HEK293 (cell line): ENCODE measurements at regions not wholly inside any gene's neighbourhood (a gene's known extent, or its start where the extent isn't known, plus 50 kb on each side); places are given as distances from the start of the nearest gene placed in this dataset.

Experiments
- CTCF ChIA-PET: fragments of 350-600 bp; formaldehyde crosslinking; extraction: SDS; loops from one replicate; lab custom pipeline; 2021; ENCODE audit warnings: antibody characterized with exemption; lab: Yijun Ruan, JAX
- POLR2A ChIA-PET: fragments of 300-600 bp; formaldehyde crosslinking; extraction: SDS; loops from one replicate; lab custom pipeline; 2020; ENCODE audit warnings: antibody characterized with exemption, inconsistent platforms; lab: Yijun Ruan, JAX
- H3K27ac ChIP-seq: fragments of 200-500 bp; sonication (Bioruptor generic); 2 replicates; pipeline ENCODE4 v1.5.1; 2014; ENCODE audit warnings: low read depth, low read length, control low read depth, inconsistent platforms; ENCODE audit errors: extremely low read depth
- H3K36me3 ChIP-seq, 2 experiments: fragments of 200-500 bp in 1 of 2; sonication (Bioruptor generic) in 1 of 2; 1 replicate in 1 of 2; 2 replicates in 1 of 2; pipeline ENCODE4 v1.5.1; 2014 to 2017; ENCODE audit warnings: inconsistent platforms in 2 of 2, low read length in 2 of 2; ENCODE audit not compliant: control insufficient read depth in 2 of 2, insufficient read depth in 1 of 2
- H3K4me1 ChIP-seq: fragments of 200-500 bp; sonication (Bioruptor generic); 2 replicates; pipeline ENCODE4 v1.5.1; 2014; ENCODE audit warnings: mild to moderate bottlenecking, low read length, inconsistent platforms; ENCODE audit not compliant: control insufficient read depth, insufficient read depth
- H3K4me3 ChIP-seq: 2 replicates; pipeline ENCODE4 v1.5.1; 2011; ENCODE audit warnings: low read depth, mild to moderate bottlenecking, control low read depth, low read length, moderate library complexity
- H3K9me3 ChIP-seq: fragments of 200-500 bp; sonication (Bioruptor generic); 2 replicates; pipeline ENCODE4 v1.5.1; 2014; ENCODE audit warnings: low read depth, low read length, inconsistent platforms; ENCODE audit not compliant: control insufficient read depth, insufficient read depth
- AEBP2 ChIP-seq: fragments of 450-650 bp; formaldehyde crosslinking; IDR thresholded peaks from 2 replicates; pipeline ENCODE4 v1.5.1; 2016; ENCODE audit warnings: missing biosample characterization, missing genetic modification characterization, borderline replicate concordance
- CTCF ChIP-seq: fragments of 450-650 bp; formaldehyde crosslinking; IDR thresholded peaks from 2 replicates; pipeline ENCODE4 v1.5.1; 2016; ENCODE audit warnings: missing biosample characterization, missing genetic modification characterization
- HIC1 ChIP-seq: fragments of 450-650 bp; formaldehyde crosslinking; IDR thresholded peaks from 2 replicates; pipeline ENCODE4 v1.5.1; 2016; ENCODE audit warnings: missing biosample characterization, missing genetic modification characterization
- INSM2 ChIP-seq: fragments of 450-650 bp; formaldehyde crosslinking; IDR thresholded peaks from 2 replicates; pipeline ENCODE4 v1.5.1; 2016; ENCODE audit warnings: missing biosample characterization, missing genetic modification characterization
- KLF1 ChIP-seq: fragments of 450-650 bp; formaldehyde crosslinking; IDR thresholded peaks from 2 replicates; pipeline ENCODE4 v1.5.1; 2016; ENCODE audit warnings: missing biosample characterization, missing genetic modification characterization
- OSR2 ChIP-seq: fragments of 450-650 bp; formaldehyde crosslinking; IDR thresholded peaks from 2 replicates; pipeline ENCODE4 v1.5.1; 2016; ENCODE audit warnings: missing biosample characterization, missing genetic modification characterization
- REPIN1 ChIP-seq: fragments of 450-650 bp; formaldehyde crosslinking; IDR thresholded peaks from 2 replicates; pipeline ENCODE4 v1.5.1; 2017; ENCODE audit warnings: missing biosample characterization, missing genetic modification characterization, low read depth
- SP3 ChIP-seq: fragments of 450-650 bp; formaldehyde crosslinking; IDR thresholded peaks from 2 replicates; pipeline ENCODE4 v1.5.1; 2016; ENCODE audit warnings: missing biosample characterization, missing genetic modification characterization
- YY1 ChIP-seq: fragments of 450-650 bp; formaldehyde crosslinking; IDR thresholded peaks from 2 replicates; pipeline ENCODE4 v1.5.1; 2018; ENCODE audit warnings: missing biosample characterization, missing genetic modification characterization
- ZBTB44 ChIP-seq: fragments of 450-650 bp; IDR thresholded peaks from 2 replicates; pipeline ENCODE4 v1.5.1; 2018; ENCODE audit warnings: missing biosample characterization, mild to moderate bottlenecking, missing genetic modification characterization
- ZBTB7A ChIP-seq: fragments of 450-650 bp; formaldehyde crosslinking; IDR thresholded peaks from 2 replicates; pipeline ENCODE4 v1.5.1; 2016; ENCODE audit warnings: low read depth, missing biosample characterization, missing genetic modification characterization
- ZFHX2 ChIP-seq: fragments of 450-650 bp; formaldehyde crosslinking; conservative IDR thresholded peaks from 2 replicates; pipeline ENCODE4 v1.5.1; 2016; ENCODE audit warnings: missing biosample characterization, missing genetic modification characterization
- ZNF132 ChIP-seq: fragments of 450-650 bp; formaldehyde crosslinking; IDR thresholded peaks from 2 replicates; pipeline ENCODE4 v1.5.1; 2017; ENCODE audit warnings: missing biosample characterization, missing genetic modification characterization, borderline replicate concordance
- ZNF148 ChIP-seq: fragments of 450-650 bp; formaldehyde crosslinking; IDR thresholded peaks from 2 replicates; pipeline ENCODE4 v1.5.0; 2017; ENCODE audit warnings: missing biosample characterization, missing genetic modification characterization, borderline replicate concordance
- ZNF24 ChIP-seq: fragments of 450-650 bp; formaldehyde crosslinking; IDR thresholded peaks from 2 replicates; pipeline ENCODE4 v1.5.1; 2016; ENCODE audit warnings: missing biosample characterization, missing genetic modification characterization
- ZNF324 ChIP-seq: fragments of 450-650 bp; formaldehyde crosslinking; IDR thresholded peaks from 2 replicates; pipeline ENCODE4 v1.5.1; 2016; ENCODE audit warnings: missing biosample characterization, missing genetic modification characterization
- ZNF433 ChIP-seq: fragments of 450-650 bp; formaldehyde crosslinking; IDR thresholded peaks from 2 replicates; pipeline ENCODE4 v1.5.1; 2016; ENCODE audit warnings: missing biosample characterization, missing genetic modification characterization, low read depth
- ZNF514 ChIP-seq: fragments of 450-650 bp; formaldehyde crosslinking; IDR thresholded peaks from 2 replicates; pipeline ENCODE4 v1.5.1; 2016; ENCODE audit warnings: missing biosample characterization, missing genetic modification characterization
- ZNF585B ChIP-seq: fragments of 450-650 bp; formaldehyde crosslinking; IDR thresholded peaks from 2 replicates; pipeline ENCODE4 v1.5.1; 2016; ENCODE audit warnings: missing biosample characterization, missing genetic modification characterization
- ZSCAN23 ChIP-seq: fragments of 450-650 bp; formaldehyde crosslinking; IDR thresholded peaks from 2 replicates; pipeline ENCODE4 v1.5.1; 2016; ENCODE audit warnings: missing biosample characterization, missing genetic modification characterization
- ZSCAN4 ChIP-seq: fragments of 450-650 bp; formaldehyde crosslinking; IDR thresholded peaks from 2 replicates; pipeline ENCODE4 v1.5.1; 2017; ENCODE audit warnings: missing biosample characterization, missing genetic modification characterization

GRCh38 chr10:8504499-8504898 is 450.0 kb downstream of the GATA3 start (continued):
- TF ChIP-seq INSM2 (no peak), REPIN1 (no peak), SP3 (tag by site-specific recombination) (no peak)

- TF ChIP-seq KLF1 (tag by site-specific recombination): no peak
- no peak for TF ChIP-seq HIC1 (tag by site-specific recombination)
- no peak for TF ChIP-seq ZSCAN23
- TF ChIP-seq ZNF514 (tag by site-specific recombination): no peak
- TF ChIP-seq CTCF: no peak
- no peak for TF ChIP-seq ZSCAN4 (tag by site-specific recombination)
- no peak for TF ChIP-seq OSR2 (tag by site-specific recombination)
- TF ChIP-seq ZBTB7A: no peak
- TF ChIP-seq ZFHX2 (tag by site-specific recombination): no peak
- TF ChIP-seq ZNF433: no peak
- no peak for TF ChIP-seq ZNF585B (tag by site-specific recombination)
- no peak for TF ChIP-seq YY1 (tag by site-specific recombination)
- no peak for TF ChIP-seq ZNF148
- TF ChIP-seq AEBP2 (tag by site-specific recombination): no peak
- no peak for TF ChIP-seq ZNF324 (tag by site-specific recombination)
- TF ChIP-seq ZBTB44 (tag by site-specific recombination): no peak
- TF ChIP-seq ZNF24: no peak
- TF ChIP-seq ZNF132 (tag by site-specific recombination): no peak
- Histone ChIP-seq H3K9me3 (no peaks in the 10 kb centered on the region), H3K4me3 (no peak overlapping the region), H3K36me3 (no peaks in the 10 kb centered on the region), H3K27ac (no peak overlapping the region), H3K4me1 (no peaks in the 10 kb centered on the region)
- ChIA-PET POLR2A (no interaction called here), CTCF (interaction anchor here (0.6 kb wide), 1 partner anchor 388 kb away, joined by 3 read pairs; no protein-coding TSS in a partner anchor)
Measured at GRCh38 chr10:8507156-8507555, 452.7 kb downstream of the GATA3 start.
